Left renal cortex interstitium (tissue), 4 donors: ENCODE measurements at regions not wholly inside any gene's neighbourhood (a gene's known extent, or its start where the extent isn't known, plus 50 kb on each side); places are given as distances from the start of the nearest gene placed in this dataset.
"Not testable (repeated sequence)": the region's sequence is repeated elsewhere in the genome, so short reads cannot be mapped to it uniquely, and the experiment has no call there.

Experiments used
- DNase-seq, 4 donors: peaks; one replicate each; pipeline ENCODE4 v3.0.0-alpha.2; 2013; ENCODE audit warnings: low read depth in 4 of 4, low spot score in 2 of 4, missing footprints in 1 of 4

- no peak for DNase-seq
Measured at GRCh38 chr15:70602834-70603560, 160.4 kb downstream of the UACA start.

- DNase-seq, result no peak
Measured at GRCh38 chr15:70602281-70602680, 161.1 kb downstream of the UACA start.

- no peak for DNase-seq
Measured at GRCh38 chr15:70597945-70598344, 165.4 kb downstream of the UACA start.

GRCh38 chr15:70597056-70597603, 166.2 kb downstream of the UACA start:
- no peak for DNase-seq

- no peak for DNase-seq
Measured at GRCh38 chr15:70596354-70597055, 166.9 kb downstream of the UACA start.

- DNase-seq, result no peak
Measured at GRCh38 chr15:70593795-70594194, 169.6 kb downstream of the UACA start.

GRCh38 chr15:70589728-70590127, 173.6 kb downstream of the UACA start:
- DNase-seq, result no peak

- DNase-seq, result no peak
Measured at GRCh38 chr15:70589221-70589620, 174.1 kb downstream of the UACA start.

- DNase-seq, result no peak
Measured at GRCh38 chr15:70588613-70589012, 174.7 kb downstream of the UACA start.

GRCh38 chr15:70587896-70588567, 175.3 kb downstream of the UACA start:
- DNase-seq, result no peak

- DNase-seq, result not testable (repeated sequence)
Measured at GRCh38 chr15:70587012-70587634, 176.2 kb downstream of the UACA start.

- DNase-seq, result no peak
Measured at GRCh38 chr15:70586241-70586640, 177.1 kb downstream of the UACA start.

- DNase-seq, result no peak
Measured at GRCh38 chr15:70585707-70586034, 177.7 kb downstream of the UACA start.

GRCh38 chr15:70584838-70585706, 178.3 kb downstream of the UACA start:
- no peak for DNase-seq

- DNase-seq, result no peak
Measured at GRCh38 chr15:70584441-70584837, 178.9 kb downstream of the UACA start.

GRCh38 chr15:70583006-70583405, 180.4 kb downstream of the UACA start:
- no peak for DNase-seq

GRCh38 chr15:70582143-70582945, 181.0 kb downstream of the UACA start:
- DNase-seq, result no peak

- no peak for DNase-seq
Measured at GRCh38 chr15:70580958-70581357, 182.4 kb downstream of the UACA start.

- no peak for DNase-seq
Measured at GRCh38 chr15:70580286-70580685, 183.1 kb downstream of the UACA start.
